ENCODE measurements at regions not wholly inside any gene's neighbourhood (a gene's known extent, or its start where the extent isn't known, plus 50 kb on each side); places are given as distances from the start of the nearest gene placed in this dataset.

DNA sequence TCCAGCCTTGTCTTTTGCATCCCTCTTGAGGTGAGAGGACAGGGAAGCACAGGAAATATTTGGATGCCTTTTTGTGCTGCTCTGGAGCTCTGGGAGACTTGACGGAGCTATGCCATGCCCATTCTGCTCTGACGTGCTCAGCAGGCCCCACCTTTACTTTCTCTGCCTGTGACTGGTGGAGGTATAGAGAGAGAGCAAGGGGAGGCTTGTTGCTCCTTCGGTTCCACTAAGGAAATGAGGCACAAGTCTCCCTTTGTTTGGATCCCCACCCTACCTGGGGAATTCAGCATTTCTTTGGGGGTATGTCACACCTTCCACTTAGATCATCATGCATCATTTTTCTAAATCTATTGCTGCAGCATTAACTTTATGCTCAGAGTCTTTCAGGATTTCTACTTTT, 121.8 kb upstream of the CNTLN start:
- no peak overlapping the region for H3K27ac ChIP-seq
- TF ChIP-seq, protein P1, sequence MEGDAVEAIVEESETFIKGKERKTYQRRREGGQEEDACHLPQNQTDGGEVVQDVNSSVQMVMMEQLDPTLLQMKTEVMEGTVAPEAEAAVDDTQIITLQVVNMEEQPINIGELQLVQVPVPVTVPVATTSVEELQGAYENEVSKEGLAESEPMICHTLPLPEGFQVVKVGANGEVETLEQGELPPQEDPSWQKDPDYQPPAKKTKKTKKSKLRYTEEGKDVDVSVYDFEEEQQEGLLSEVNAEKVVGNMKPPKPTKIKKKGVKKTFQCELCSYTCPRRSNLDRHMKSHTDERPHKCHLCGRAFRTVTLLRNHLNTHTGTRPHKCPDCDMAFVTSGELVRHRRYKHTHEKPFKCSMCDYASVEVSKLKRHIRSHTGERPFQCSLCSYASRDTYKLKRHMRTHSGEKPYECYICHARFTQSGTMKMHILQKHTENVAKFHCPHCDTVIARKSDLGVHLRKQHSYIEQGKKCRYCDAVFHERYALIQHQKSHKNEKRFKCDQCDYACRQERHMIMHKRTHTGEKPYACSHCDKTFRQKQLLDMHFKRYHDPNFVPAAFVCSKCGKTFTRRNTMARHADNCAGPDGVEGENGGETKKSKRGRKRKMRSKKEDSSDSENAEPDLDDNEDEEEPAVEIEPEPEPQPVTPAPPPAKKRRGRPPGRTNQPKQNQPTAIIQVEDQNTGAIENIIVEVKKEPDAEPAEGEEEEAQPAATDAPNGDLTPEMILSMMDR (IDR thresholded peaks at IDR 0.05), result no peak
- no peak for TF ChIP-seq POLR2A (IDR thresholded peaks at IDR 0.05)
- H3K4me1 ChIP-seq, result no peaks in the 10 kb centered on the region
- intact Hi-C loops (cut with DNase I), result no loop called here
- DNase-seq, result no peak
- no peaks in the 10 kb centered on the region for H3K36me3 ChIP-seq
- no peak overlapping the region for H3K4me3 ChIP-seq (replicated peaks in 1 of 3)
- no peaks in the 10 kb centered on the region for H3K9me3 ChIP-seq
- H3K27me3 ChIP-seq, result no peaks in the 10 kb centered on the region
- WGBS, 2 donors, result 74 to 83% methylated on average over 3 of the region's 3 CpGs

DNA sequence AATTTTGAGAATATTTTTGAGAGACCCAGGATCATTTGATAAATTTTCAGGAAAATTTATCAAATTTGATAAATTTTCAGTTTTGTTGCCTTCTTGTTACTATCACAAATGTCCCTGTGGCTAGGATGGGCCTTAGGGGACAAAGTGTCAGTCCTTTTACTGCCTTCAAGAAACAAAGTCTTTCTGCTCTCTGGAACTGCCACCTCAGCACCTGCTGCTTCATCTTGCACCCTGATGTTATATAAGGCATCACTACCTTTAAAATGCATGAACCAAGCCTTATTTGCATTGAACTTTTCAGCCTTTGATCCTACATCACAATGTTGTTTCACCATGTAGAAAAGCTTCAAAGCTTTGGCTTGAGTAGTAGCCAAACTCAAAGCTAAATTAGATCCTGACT, 123.0 kb upstream of the CNTLN start:
- no peaks in the 10 kb centered on the region for H3K9me3 ChIP-seq
- H3K4me1 ChIP-seq, result no peaks in the 10 kb centered on the region
- intact Hi-C loops (cut with DNase I), result no loop called here
- no peak for TF ChIP-seq POLR2A (IDR thresholded peaks at IDR 0.05)
- TF ChIP-seq, protein P1 (IDR thresholded peaks at IDR 0.05), result no peak
- H3K27me3 ChIP-seq, result no peaks in the 10 kb centered on the region
- no peak overlapping the region for H3K27ac ChIP-seq
- DNase-seq, result no peak
- H3K36me3 ChIP-seq, result no peaks in the 10 kb centered on the region
- H3K4me3 ChIP-seq (replicated peaks in 1 of 3), result no peak overlapping the region

DNA sequence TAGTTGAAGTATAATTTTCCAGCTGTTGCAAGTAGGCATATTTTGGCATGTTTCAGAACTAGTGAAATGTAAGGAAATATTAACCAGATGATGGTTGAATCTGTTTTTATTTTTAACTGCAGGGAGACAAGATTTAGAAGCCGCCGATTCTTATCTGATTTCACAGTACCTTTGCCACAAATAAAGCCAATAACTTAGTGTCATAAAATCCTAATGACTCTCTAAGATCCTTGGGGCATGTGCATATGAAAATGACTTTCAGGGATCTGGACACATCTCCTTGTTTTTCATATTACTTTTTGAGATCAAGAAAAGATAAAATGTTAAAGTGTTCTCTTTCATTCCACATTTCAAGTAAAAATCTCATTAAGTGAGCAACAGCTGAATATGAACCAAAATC, 125.8 kb upstream of the CNTLN start:
- WGBS, 2 donors, result 88 to 96% methylated on average over 2 of the region's 2 CpGs
- Histone ChIP-seq H3K4me3 (replicated peaks in 1 of 3) (no peak overlapping the region), H3K27me3 (no peaks in the 10 kb centered on the region), H3K4me1 (peaks cover 0 to 2% of the 10 kb centered on the region in 2 donors), H3K36me3 (no peaks in the 10 kb centered on the region), H3K27ac (no peak overlapping the region), H3K9me3 (no peaks in the 10 kb centered on the region)
- DNase-seq, result no peak
- TF ChIP-seq, protein P1 (IDR thresholded peaks at IDR 0.05), result no peak
- TF ChIP-seq POLR2A (IDR thresholded peaks at IDR 0.05), result no peak
- intact Hi-C loops (cut with DNase I), result no loop called here

DNA sequence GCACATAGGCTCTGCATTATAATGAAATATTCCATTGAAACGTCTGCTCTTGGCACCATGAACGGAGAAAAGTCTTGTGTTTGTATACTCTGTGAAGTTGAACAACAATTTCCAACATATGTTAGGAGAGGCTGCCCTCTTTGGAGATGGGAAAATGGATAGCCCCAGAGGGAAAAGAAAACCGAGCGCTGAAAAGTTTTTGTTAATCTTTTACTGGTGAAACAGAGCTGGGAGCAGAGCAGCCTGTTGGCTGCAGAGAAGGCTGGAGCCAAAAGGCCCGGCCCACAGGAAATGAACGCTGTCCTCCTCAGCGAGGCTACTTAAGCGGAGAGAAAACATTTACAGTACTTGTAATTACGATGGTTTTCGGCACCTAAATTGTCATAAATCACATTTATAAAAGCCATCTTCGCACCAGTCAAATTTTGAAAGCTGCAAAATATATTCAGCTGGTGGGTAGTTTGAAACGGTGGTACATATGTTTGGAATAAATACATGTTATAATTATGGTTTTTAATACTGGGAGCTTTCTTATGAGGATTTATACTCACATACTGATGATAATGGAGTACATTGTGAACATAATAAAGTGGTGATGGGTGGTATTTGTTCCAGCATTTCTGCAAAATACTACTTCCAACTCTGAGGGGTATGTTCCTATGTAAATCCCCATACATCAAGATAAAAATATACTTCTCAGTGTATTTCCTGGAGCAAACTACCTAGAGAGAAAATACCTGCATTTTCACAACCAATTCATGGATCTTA, 129.6 kb upstream of the CNTLN start:
- TF ChIP-seq POLR2A (IDR thresholded peaks at IDR 0.05), result no peak
- TF ChIP-seq, protein P1 (IDR thresholded peaks at IDR 0.05), result no peak
- no peak overlapping the region for H3K4me3 ChIP-seq (replicated peaks in 1 of 3)
- H3K27me3 ChIP-seq, result no peaks in the 10 kb centered on the region
- H3K36me3 ChIP-seq, result no peaks in the 10 kb centered on the region
- no peak overlapping the region for H3K27ac ChIP-seq
- WGBS, 2 donors, result 22 to 26% methylated on average over 12 of the region's 12 CpGs
- peaks cover 0 to 2% of the 10 kb centered on the region in 2 donors for H3K4me1 ChIP-seq
- no peaks in the 10 kb centered on the region for H3K9me3 ChIP-seq
- intact Hi-C loops (cut with DNase I), result no loop called here
- peak; percentile 6 to 37 for DNase-seq

DNA sequence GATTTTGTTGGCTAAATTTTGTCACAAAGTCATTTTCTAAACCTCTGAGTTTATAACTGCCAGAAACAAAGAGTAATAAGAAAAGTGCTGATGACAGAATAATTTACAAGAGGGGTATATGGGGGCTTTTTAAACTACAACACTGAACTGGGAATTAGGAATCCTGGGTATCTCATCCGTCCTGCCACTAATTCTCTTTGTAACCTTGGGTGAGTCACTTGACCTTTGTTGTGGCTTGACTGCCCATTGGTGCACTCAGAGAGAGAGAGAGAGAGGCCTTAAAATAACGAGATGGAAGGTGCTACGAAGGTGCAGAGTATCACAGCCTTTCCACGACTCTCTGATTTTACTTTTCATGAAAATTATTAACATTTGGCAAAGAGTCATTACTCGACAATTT, 130.3 kb upstream of the CNTLN start:
- no peak for DNase-seq
- 56 to 63% methylated on average over 5 of the region's 5 CpGs for WGBS, 2 donors
- TF ChIP-seq POLR2A (IDR thresholded peaks at IDR 0.05), result no peak
- TF ChIP-seq, protein P1 (IDR thresholded peaks at IDR 0.05), result no peak
- no peak overlapping the region for H3K27ac ChIP-seq
- intact Hi-C loops (cut with DNase I), result no loop called here
- H3K36me3 ChIP-seq, result no peaks in the 10 kb centered on the region
- H3K4me1 ChIP-seq, result peaks cover 0 to 2% of the 10 kb centered on the region in 2 donors
- H3K4me3 ChIP-seq (replicated peaks in 1 of 3), result no peak overlapping the region
- H3K27me3 ChIP-seq, result no peaks in the 10 kb centered on the region
- H3K9me3 ChIP-seq, result no peaks in the 10 kb centered on the region

Measured in thyroid gland (tissue), 4 donors.